H1 (cell line): ENCODE measurements at regions not wholly inside any gene's neighbourhood (a gene's known extent, or its start where the extent isn't known, plus 50 kb on each side); places are given as distances from the start of the nearest gene placed in this dataset.

ENCODE experiments used
- ATF3 ChIP-seq: IDR thresholded peaks from 2 replicates; pipeline ENCODE4 v1.6.1; 2011; ENCODE audit warnings: low read depth, mild to moderate bottlenecking, low read length; ENCODE audit not compliant: insufficient read depth
- CEBPB ChIP-seq: IDR thresholded peaks from 2 replicates; pipeline ENCODE4 v1.6.1; 2012; ENCODE audit warnings: low read depth, low read length
- CHD2 ChIP-seq: IDR thresholded peaks from 2 replicates; pipeline ENCODE4 v1.6.1; 2012; ENCODE audit warnings: low read length, improper control_type of control experiment
- EGR1 ChIP-seq: IDR thresholded peaks from 2 replicates; pipeline ENCODE4 v1.6.1; 2011; ENCODE audit warnings: low read depth, low read length, borderline replicate concordance
- EP300 ChIP-seq, 2 experiments: IDR thresholded peaks; 1 replicate in 1 of 2; 2 replicates in 1 of 2; pipeline ENCODE4 v1.6.1; 2011 to 2012; ENCODE audit warnings: low read depth in 2 of 2, low read length in 2 of 2, mild to moderate bottlenecking in 2 of 2, borderline replicate concordance in 1 of 2, inconsistent platforms in 1 of 2, moderate library complexity in 1 of 2
- NRF1 ChIP-seq: IDR thresholded peaks from 2 replicates; pipeline ENCODE4 v1.6.1; 2011; ENCODE audit warnings: mild to moderate bottlenecking, low read depth, low read length, improper control_type of control experiment
- POLR2A ChIP-seq, 2 experiments: IDR thresholded peaks; 1 replicate in 1 of 2; 2 replicates in 1 of 2; pipeline ENCODE4 v1.6.1; 2011; ENCODE audit warnings: low read depth in 2 of 2, low read length in 2 of 2, mild to moderate bottlenecking in 2 of 2; ENCODE audit errors: control extremely low read depth in 1 of 2
- TCF12 ChIP-seq: IDR thresholded peaks from 2 replicates; pipeline ENCODE4 v1.6.1; 2011; ENCODE audit warnings: low read depth, mild to moderate bottlenecking, low read length
- TEAD4 ChIP-seq: IDR thresholded peaks from 2 replicates; pipeline ENCODE4 v1.6.1; 2012; ENCODE audit warnings: low read depth, low read length, inconsistent platforms, mixed read lengths
- TF ChIP-seq, protein P1 (sequence below), 3 experiments: IDR thresholded peaks; 1 replicate in 2 of 3; 2 replicates in 1 of 3; pipeline versions ENCODE4 v1.5.1 to v1.6.1; 2011; ENCODE audit warnings: low read length in 3 of 3, mild to moderate bottlenecking in 3 of 3, inconsistent platforms in 2 of 3, low read depth in 1 of 3, moderate library complexity in 1 of 3; ENCODE audit not compliant: insufficient read depth in 1 of 3; ENCODE audit errors: control extremely low read depth in 1 of 3

DNA sequence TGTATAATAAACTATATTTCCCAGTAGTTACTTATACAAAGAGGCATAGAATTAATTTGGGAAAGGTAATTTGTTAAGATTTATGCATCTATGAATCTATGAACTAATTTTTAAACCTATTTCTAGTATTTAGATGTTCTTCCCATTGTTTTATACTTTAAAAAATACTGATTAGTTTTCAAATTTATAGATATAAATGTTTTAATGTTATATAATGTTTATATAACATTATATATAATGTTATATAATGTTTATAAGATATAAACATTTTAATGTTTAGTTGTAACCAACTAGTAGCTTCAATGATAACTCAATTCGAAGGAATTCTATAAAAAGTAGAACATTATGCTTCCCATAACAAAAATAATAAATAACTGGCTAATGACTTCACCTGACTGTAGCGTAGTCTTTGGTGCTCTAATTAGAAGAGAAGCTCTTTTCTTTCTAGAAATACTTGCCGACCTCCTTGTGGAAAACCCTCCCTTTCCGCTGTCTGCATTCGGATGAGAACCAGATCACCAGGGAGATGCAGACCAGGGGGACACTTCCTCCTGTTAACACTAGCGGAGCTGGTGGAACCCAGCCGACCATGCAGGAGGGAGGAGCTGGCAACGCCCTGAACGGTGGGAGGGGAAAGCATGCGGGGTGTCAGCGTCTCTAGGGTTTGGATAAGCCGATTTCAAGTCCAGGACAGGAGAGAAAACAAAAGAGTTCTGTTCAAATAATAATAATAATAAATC is 158.4 kb downstream of the OR2B2 start:
- TF ChIP-seq, protein P1, sequence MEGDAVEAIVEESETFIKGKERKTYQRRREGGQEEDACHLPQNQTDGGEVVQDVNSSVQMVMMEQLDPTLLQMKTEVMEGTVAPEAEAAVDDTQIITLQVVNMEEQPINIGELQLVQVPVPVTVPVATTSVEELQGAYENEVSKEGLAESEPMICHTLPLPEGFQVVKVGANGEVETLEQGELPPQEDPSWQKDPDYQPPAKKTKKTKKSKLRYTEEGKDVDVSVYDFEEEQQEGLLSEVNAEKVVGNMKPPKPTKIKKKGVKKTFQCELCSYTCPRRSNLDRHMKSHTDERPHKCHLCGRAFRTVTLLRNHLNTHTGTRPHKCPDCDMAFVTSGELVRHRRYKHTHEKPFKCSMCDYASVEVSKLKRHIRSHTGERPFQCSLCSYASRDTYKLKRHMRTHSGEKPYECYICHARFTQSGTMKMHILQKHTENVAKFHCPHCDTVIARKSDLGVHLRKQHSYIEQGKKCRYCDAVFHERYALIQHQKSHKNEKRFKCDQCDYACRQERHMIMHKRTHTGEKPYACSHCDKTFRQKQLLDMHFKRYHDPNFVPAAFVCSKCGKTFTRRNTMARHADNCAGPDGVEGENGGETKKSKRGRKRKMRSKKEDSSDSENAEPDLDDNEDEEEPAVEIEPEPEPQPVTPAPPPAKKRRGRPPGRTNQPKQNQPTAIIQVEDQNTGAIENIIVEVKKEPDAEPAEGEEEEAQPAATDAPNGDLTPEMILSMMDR (IDR thresholded peaks at IDR 0.05; ENCODE audit: control extremely low read depth in 1 of 3, insufficient read depth in 1 of 3, low read depth in 1 of 3, low read length in 3 of 3), result peak in 2 of 3 experiments; percentile 26 to 31; a peak in 2 of 4 replicates
- TF ChIP-seq EGR1 (no peak), TCF12 (no peak), CEBPB (no peak), NRF1 (no peak), ATF3 (no peak), EP300 (IDR thresholded peaks at IDR 0.05; ENCODE audit: borderline replicate concordance in 1 of 2, low read depth in 2 of 2, low read length in 2 of 2) (no peak), TEAD4 (no peak), POLR2A (IDR thresholded peaks at IDR 0.05; ENCODE audit: control extremely low read depth in 1 of 2, low read depth in 2 of 2, low read length in 2 of 2) (no peak), CHD2 (no peak)
